Thyroid gland (tissue), 4 donors: ENCODE measurements at regions not wholly inside any gene's neighbourhood (a gene's known extent, or its start where the extent isn't known, plus 50 kb on each side); places are given as distances from the start of the nearest gene placed in this dataset.

Experiments used
- DNase-seq, 2 donors: peaks; one replicate each; pipeline ENCODE4 v3.0.0-alpha.2; 2019
- H3K27ac ChIP-seq, 3 donors: fragments of 200-600 bp; sonication (generic); 1 replicate in 2 of 3; 2 replicates in 1 of 3; pipeline ENCODE4 v1.5.1; 2016 to 2019; ENCODE audit warnings: mild to moderate bottlenecking in 1 of 3, moderate library complexity in 1 of 3
- H3K27me3 ChIP-seq: fragments of 200-600 bp; sonication (generic); one replicate; pipeline ENCODE4 v1.5.1; 2019
- H3K36me3 ChIP-seq, 2 donors: fragments of 200-600 bp; sonication (generic); one replicate each; pipeline ENCODE4 v1.5.1; 2016 to 2019
- H3K4me1 ChIP-seq, 2 donors: fragments of 200-600 bp; sonication (generic); one replicate each; pipeline ENCODE4 v1.5.1; 2017 to 2019
- H3K4me3 ChIP-seq, 3 donors: fragments of 200-600 bp; sonication (generic); replicated peaks in 1 of 3; 1 replicate in 2 of 3; 2 replicates in 1 of 3; pipeline ENCODE4 v1.5.1; 2016; ENCODE audit warnings: mild to moderate bottlenecking in 1 of 3
- H3K9me3 ChIP-seq: fragments of 200-600 bp; sonication (generic); one replicate; pipeline ENCODE4 v1.5.1; 2017
- POLR2A ChIP-seq, 2 donors: fragments of 450-650 bp; IDR thresholded peaks; one replicate each; pipeline ENCODE4 v1.6.1; 2017; ENCODE audit warnings: antibody characterized with exemption in 2 of 2, mild to moderate bottlenecking in 2 of 2, moderate library complexity in 1 of 2
- WGBS, 2 donors: methylation state at CpG; one replicate each; pipeline ENCODE4 v1.1.5; 2017; 5-methylcytosine and 5-hydroxymethylcytosine counted together
- intact Hi-C: fragments of 100-400 bp; cut with DNase I; formaldehyde crosslinking; loops from one replicate; pipeline ENCODE4 v1.15.1; 2023
- TF ChIP-seq, protein P1 (sequence below), 6 experiments: fragments of 200-600 bp in 3 of 6; fragments of 450-650 bp in 3 of 6; sonication (generic) in 3 of 6; IDR thresholded peaks; one replicate each; pipeline ENCODE4 v1.5.1; 2016 to 2019; ENCODE audit warnings: antibody characterized with exemption in 6 of 6, mild to moderate bottlenecking in 2 of 6, inconsistent platforms in 1 of 6, moderate library complexity in 1 of 6

GRCh38 chr13:38213314-38213713 lies 136.3 kb upstream of the UFM1 start:
- no peaks in the 10 kb centered on the region for H3K4me1 ChIP-seq
- intact Hi-C loops: no loop called here
- H3K27ac ChIP-seq: no peak overlapping the region
- WGBS, 2 donors: 86 to 89% methylated on average over 1 of the region's 1 CpG
- H3K9me3 ChIP-seq: no peaks in the 10 kb centered on the region
- H3K36me3 ChIP-seq: no peaks in the 10 kb centered on the region
- no peak overlapping the region for H3K4me3 ChIP-seq
- DNase-seq: no peak
- TF ChIP-seq, protein P1, sequence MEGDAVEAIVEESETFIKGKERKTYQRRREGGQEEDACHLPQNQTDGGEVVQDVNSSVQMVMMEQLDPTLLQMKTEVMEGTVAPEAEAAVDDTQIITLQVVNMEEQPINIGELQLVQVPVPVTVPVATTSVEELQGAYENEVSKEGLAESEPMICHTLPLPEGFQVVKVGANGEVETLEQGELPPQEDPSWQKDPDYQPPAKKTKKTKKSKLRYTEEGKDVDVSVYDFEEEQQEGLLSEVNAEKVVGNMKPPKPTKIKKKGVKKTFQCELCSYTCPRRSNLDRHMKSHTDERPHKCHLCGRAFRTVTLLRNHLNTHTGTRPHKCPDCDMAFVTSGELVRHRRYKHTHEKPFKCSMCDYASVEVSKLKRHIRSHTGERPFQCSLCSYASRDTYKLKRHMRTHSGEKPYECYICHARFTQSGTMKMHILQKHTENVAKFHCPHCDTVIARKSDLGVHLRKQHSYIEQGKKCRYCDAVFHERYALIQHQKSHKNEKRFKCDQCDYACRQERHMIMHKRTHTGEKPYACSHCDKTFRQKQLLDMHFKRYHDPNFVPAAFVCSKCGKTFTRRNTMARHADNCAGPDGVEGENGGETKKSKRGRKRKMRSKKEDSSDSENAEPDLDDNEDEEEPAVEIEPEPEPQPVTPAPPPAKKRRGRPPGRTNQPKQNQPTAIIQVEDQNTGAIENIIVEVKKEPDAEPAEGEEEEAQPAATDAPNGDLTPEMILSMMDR (IDR thresholded peaks at IDR 0.05): no peak
- TF ChIP-seq POLR2A (IDR thresholded peaks at IDR 0.05): no peak
- H3K27me3 ChIP-seq: no peaks in the 10 kb centered on the region

GRCh38 chr13:38210928-38211596 lies 138.6 kb upstream of the UFM1 start:
- no peak for TF ChIP-seq POLR2A (IDR thresholded peaks at IDR 0.05)
- TF ChIP-seq, protein P1 (IDR thresholded peaks at IDR 0.05): no peak
- intact Hi-C loops: no loop called here
- 62 to 76% methylated on average over 3 of the region's 3 CpGs for WGBS, 2 donors
- Histone ChIP-seq H3K27ac (no peak overlapping the region), H3K4me1 (no peaks in the 10 kb centered on the region), H3K27me3 (no peaks in the 10 kb centered on the region), H3K9me3 (no peaks in the 10 kb centered on the region), H3K36me3 (no peaks in the 10 kb centered on the region), H3K4me3 (no peak overlapping the region)
- no peak for DNase-seq

- no peaks in the 10 kb centered on the region for H3K36me3 ChIP-seq
- H3K9me3 ChIP-seq: no peaks in the 10 kb centered on the region
- H3K4me1 ChIP-seq: no peaks in the 10 kb centered on the region
- DNase-seq: no peak
- no peaks in the 10 kb centered on the region for H3K27me3 ChIP-seq
- H3K4me3 ChIP-seq: no peak overlapping the region
- no peak for TF ChIP-seq POLR2A (IDR thresholded peaks at IDR 0.05)
- TF ChIP-seq, protein P1 (IDR thresholded peaks at IDR 0.05): no peak
- no peak overlapping the region for H3K27ac ChIP-seq
- intact Hi-C loops: no loop called here
These were observed 145.1 kb upstream of the UFM1 start for GRCh38 chr13:38204556-38204955.

DNA sequence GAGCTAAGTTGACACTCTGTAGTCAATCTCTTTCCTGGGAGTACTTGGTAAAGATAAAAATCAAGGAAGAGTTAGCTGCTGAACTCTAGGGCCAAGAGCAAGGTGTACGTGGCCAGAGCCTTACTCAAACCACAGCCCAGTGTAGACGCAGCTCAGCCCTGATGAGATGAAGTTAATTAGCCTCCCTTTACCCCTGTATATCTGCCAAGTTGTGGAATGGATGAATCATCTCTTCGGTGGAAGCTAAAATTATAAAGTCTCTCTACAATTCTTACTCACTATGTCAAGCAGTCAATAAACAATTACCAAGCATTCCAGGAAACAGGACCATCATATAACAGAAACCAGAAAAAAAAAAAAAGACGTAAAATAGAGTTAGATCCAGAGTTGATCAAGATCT lies 146.9 kb upstream of the UFM1 start:
- intact Hi-C loops: no loop called here
- TF ChIP-seq POLR2A (IDR thresholded peaks at IDR 0.05): no peak
- TF ChIP-seq, protein P1 (IDR thresholded peaks at IDR 0.05): no peak
- H3K36me3 ChIP-seq: no peaks in the 10 kb centered on the region

GRCh38 chr13:38191016-38191415 lies 158.6 kb upstream of the UFM1 start:
- Histone ChIP-seq H3K27ac (no peak overlapping the region), H3K4me3 (no peak overlapping the region), H3K36me3 (no peaks in the 10 kb centered on the region), H3K27me3 (no peaks in the 10 kb centered on the region), H3K9me3 (no peaks in the 10 kb centered on the region), H3K4me1 (no peaks in the 10 kb centered on the region)
- 90 to 91% methylated on average over 3 of the region's 3 CpGs for WGBS, 2 donors
- TF ChIP-seq POLR2A (IDR thresholded peaks at IDR 0.05): no peak
- TF ChIP-seq, protein P1 (IDR thresholded peaks at IDR 0.05): no peak
- DNase-seq: no peak
- intact Hi-C loops: no loop called here

More for the DNA sequence above, 146.9 kb upstream of the UFM1 start:
- WGBS, 2 donors: 83 to 87% methylated on average over 4 of the region's 4 CpGs
- Histone ChIP-seq H3K4me3 (no peak overlapping the region), H3K9me3 (no peaks in the 10 kb centered on the region), H3K27ac (no peak overlapping the region), H3K4me1 (no peaks in the 10 kb centered on the region), H3K27me3 (no peaks in the 10 kb centered on the region)
- DNase-seq: no peak
